ENCODE measurements at regions not wholly inside any gene's neighbourhood (a gene's known extent, or its start where the extent isn't known, plus 50 kb on each side); places are given as distances from the start of the nearest gene placed in this dataset.

DNA sequence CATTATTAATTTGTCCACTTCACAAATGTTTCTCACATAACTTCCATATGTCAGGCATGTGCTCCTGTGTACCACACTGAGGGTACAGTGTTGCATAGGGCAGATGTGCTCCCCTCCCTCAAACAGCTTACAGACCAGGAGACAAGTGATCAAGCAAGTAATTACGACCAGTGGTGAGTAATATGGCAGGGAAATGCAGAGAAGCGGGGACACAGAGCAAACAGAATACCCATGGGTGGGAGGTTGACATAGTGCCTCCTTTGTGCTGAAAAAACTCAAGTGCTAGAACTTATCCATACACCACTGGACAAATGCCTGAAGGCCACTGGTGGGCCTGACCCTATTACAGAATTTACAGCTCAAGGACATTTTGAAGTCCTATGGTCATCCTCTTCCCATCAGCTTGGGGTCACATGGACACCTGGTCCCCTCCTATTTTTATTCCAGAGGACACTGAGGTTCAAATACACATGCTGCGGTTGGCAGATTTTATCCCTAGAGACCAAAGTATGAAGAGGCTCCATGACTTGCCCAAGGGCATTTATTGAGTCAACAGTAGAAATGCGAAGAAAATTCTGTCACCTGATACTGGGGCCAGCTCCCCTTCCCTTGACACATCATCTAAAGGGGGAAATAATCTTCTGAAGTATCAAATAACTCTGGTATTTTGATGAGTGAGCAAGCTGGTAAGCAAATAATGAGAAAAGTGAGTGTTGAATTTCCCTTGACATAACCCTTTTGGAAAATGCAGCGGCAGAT is 116.6 kb downstream of the QRSL1 start:
- TF ChIP-seq POLR2A (IDR thresholded peaks at IDR 0.05): no peak
- TF ChIP-seq, protein P1, sequence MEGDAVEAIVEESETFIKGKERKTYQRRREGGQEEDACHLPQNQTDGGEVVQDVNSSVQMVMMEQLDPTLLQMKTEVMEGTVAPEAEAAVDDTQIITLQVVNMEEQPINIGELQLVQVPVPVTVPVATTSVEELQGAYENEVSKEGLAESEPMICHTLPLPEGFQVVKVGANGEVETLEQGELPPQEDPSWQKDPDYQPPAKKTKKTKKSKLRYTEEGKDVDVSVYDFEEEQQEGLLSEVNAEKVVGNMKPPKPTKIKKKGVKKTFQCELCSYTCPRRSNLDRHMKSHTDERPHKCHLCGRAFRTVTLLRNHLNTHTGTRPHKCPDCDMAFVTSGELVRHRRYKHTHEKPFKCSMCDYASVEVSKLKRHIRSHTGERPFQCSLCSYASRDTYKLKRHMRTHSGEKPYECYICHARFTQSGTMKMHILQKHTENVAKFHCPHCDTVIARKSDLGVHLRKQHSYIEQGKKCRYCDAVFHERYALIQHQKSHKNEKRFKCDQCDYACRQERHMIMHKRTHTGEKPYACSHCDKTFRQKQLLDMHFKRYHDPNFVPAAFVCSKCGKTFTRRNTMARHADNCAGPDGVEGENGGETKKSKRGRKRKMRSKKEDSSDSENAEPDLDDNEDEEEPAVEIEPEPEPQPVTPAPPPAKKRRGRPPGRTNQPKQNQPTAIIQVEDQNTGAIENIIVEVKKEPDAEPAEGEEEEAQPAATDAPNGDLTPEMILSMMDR (IDR thresholded peaks at IDR 0.05): no peak

Measured in Peyer's patch (tissue), 4 donors.